Epithelial cell of proximal tubule (primary cell): ENCODE measurements at regions not wholly inside any gene's neighbourhood (a gene's known extent, or its start where the extent isn't known, plus 50 kb on each side); places are given as distances from the start of the nearest gene placed in this dataset.
A peak's percentile ranks its signal among the peaks of the same experiment; 100 is the strongest.

Source experiments
- DNase-seq: peaks from one replicate; pipeline ENCODE4 v3.0.0-alpha.2; 2011; ENCODE audit warnings: low read depth
- H3K4me3 ChIP-seq: 2 replicates; pipeline ENCODE4 v1.5.1; 2011; ENCODE audit warnings: low read depth, mild to moderate bottlenecking, low read length
- TF ChIP-seq, protein P1 (sequence below): conservative IDR thresholded peaks from 2 replicates; pipeline ENCODE4 v1.5.1; 2012; ENCODE audit warnings: low read depth, mild to moderate bottlenecking, low read length

DNA sequence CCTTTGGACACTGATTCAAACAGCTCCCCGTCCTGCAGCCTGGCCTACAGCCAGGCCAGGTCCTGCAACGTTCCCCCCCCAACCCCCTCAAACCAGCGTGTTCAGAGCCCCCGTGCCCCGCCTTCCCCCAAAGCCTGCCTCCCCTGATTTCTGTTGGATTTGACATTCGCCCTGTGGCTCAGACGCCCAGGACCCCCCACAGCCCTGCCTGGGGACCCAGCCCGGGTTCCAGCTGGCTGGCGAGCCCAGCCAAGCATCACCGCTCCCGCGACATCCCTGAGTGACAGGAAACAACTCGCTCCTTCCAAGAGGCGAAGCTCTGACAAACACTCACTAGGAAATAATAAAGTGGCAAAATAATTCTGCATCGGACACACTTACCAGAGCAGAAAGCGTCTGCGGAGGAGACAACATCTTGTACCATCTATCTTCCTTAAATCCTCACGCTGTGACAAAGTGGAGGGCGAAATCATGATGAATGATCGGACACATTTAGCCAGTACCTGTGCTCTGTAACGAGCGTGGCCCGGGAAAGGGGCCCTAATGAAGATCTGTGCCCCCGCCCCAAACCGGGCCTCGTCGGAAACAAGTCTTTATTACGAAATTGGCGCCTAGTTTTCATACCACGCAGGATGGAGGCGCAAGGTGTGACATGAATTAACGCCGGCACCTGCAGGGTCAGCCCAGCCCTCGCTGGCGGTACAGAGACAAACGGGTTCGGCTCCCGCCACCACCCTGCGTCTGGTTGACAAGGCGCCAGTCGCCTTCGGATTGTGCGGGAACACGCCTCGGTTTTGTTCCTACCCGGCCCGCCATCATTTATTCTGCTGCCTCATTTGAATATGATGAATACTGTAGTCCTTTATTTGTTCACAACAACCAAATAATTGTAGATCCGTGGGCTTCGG, 91.0 kb upstream of the MVB12B start:
- H3K4me3 ChIP-seq, result no peak overlapping the region
- TF ChIP-seq, protein P1, sequence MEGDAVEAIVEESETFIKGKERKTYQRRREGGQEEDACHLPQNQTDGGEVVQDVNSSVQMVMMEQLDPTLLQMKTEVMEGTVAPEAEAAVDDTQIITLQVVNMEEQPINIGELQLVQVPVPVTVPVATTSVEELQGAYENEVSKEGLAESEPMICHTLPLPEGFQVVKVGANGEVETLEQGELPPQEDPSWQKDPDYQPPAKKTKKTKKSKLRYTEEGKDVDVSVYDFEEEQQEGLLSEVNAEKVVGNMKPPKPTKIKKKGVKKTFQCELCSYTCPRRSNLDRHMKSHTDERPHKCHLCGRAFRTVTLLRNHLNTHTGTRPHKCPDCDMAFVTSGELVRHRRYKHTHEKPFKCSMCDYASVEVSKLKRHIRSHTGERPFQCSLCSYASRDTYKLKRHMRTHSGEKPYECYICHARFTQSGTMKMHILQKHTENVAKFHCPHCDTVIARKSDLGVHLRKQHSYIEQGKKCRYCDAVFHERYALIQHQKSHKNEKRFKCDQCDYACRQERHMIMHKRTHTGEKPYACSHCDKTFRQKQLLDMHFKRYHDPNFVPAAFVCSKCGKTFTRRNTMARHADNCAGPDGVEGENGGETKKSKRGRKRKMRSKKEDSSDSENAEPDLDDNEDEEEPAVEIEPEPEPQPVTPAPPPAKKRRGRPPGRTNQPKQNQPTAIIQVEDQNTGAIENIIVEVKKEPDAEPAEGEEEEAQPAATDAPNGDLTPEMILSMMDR, result no peak
- no peak for DNase-seq

DNA sequence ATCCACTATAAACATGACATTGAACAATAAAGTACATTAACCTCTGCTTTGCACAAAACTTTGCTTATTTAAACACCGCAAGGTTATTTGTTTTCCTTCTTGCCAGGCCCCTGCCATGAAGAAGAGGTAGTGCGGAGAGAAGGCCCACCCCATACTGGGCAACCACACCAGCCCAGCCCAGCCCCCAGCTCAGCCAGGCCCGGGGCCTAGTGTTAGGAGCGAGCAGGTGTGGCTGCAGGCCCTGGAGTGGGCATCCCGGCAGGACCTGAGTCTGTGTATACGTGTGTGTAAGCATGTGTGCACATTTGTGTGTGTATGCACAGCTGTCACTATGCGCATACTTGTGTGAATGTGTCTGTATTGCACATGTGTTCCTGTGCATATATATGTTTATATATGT, 90.4 kb upstream of the MVB12B start:
- H3K4me3 ChIP-seq, result no peak overlapping the region
- TF ChIP-seq, protein P1, result no peak
- no peak for DNase-seq

DNA sequence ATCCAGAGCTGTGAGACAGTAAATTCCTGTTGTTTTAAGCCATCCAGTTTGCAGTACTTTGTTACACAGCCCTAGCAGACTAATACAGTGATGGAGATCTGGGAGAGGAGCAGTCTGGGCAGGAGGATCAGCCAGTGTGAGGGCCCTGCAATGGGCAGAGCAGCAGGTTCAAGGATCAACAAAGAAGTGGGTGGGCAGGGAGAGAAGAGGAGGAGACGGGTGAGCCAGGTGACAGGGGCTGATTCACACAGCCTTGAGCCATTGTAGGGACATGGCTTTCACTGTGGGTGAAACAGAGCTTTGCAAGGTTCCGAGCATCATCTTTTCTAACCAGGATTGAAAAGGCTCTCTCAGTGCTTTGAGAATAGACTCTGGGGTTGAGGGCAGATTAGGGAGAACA, 88.2 kb upstream of the MVB12B start:
- no peak for DNase-seq
- H3K4me3 ChIP-seq, result no peak overlapping the region
- TF ChIP-seq, protein P1, result no peak

DNA sequence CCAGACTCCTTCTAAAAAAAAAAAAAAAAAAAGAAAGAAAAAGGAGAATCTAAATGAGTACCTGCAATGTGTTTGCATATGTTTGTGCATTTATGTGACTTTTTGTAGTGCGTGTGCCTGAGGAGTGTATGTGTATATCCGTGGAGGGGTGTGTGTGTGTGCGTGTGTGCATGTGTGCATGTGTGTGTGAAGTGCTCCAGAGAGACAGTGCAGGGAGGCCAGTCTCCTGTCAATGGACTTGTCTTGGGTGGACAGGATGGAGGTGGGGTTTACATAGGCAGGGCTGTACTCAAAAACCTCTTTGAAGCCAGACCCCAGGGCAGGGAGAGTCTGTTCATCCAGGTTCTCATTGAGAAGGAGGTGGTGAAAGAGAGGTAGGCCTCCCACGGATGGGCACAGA, 87.1 kb upstream of the MVB12B start:
- H3K4me3 ChIP-seq, result no peak overlapping the region
- no peak for DNase-seq
- TF ChIP-seq, protein P1, result no peak

DNA sequence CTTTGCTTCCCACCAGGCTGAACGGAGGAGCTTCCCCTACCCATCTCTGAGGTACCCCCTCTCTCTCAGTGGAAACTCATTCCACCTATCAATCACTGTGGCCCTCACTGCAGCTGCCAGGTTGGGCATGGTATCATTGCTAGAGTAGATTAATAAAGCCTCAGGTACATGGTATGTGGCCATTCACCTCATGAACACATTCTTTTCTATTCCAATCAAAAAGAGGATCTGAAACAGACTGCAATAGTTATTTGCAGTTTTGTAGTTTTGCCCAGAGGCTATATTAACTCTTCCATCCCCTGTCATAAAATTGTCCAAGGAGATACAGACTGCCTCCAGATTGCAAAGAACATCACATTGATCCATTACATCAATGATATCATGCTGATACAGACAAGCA, 85.8 kb upstream of the MVB12B start:
- no peak for DNase-seq
- H3K4me3 ChIP-seq, result no peak overlapping the region
- TF ChIP-seq, protein P1, result no peak

DNA sequence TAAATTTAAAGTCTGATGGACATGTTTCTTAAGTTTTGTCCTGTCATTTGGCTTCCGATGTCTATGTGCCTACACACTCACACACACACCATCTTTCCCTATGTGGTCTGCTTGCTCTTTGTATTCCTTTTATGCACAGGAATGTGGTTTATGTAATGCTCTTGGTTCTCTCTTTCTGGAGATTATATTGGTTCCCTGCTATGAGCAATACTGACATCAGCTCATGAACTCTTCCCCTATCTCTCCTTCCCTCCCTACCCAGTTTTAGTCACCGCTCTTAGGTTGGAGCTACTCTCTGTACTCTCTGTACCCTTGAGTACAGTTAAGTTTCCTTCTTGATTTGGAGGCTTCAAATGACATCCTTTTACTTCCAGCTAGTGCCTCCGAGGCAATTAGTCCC, 77.9 kb upstream of the MVB12B start:
- DNase-seq, result peak; percentile 6
- no peak overlapping the region for H3K4me3 ChIP-seq
- TF ChIP-seq, protein P1, result no peak
